Neural cell (in vitro differentiated cells): ENCODE measurements at regions not wholly inside any gene's neighbourhood (a gene's known extent, or its start where the extent isn't known, plus 50 kb on each side); places are given as distances from the start of the nearest gene placed in this dataset.

Source experiments
- EP300 ChIP-seq: fragments of 450-650 bp; conservative IDR thresholded peaks from 2 replicates; pipeline ENCODE4 v1.6.1; 2014; ENCODE audit warnings: antibody characterized with exemption, mild to moderate bottlenecking, moderate library complexity; ENCODE audit not compliant: poor library complexity, severe bottlenecking
- EZH2 ChIP-seq: fragments of 200-600, 300-800 bp; shearing (Covaris generic), sonication (generic); IDR thresholded peaks from 2 replicates; pipeline ENCODE4 v1.6.1; 2014; ENCODE audit warnings: antibody characterized with exemption, low read length, borderline replicate concordance, mild to moderate bottlenecking; ENCODE audit not compliant: insufficient read depth, poor library complexity, severe bottlenecking
- POLR2AphosphoS5 ChIP-seq: IDR thresholded peaks from 2 replicates; pipeline ENCODE4 v1.6.1; 2012
- SMC3 ChIP-seq: fragments of 450-650 bp; conservative IDR thresholded peaks from 2 replicates; pipeline ENCODE4 v1.6.1; 2014; ENCODE audit warnings: antibody characterized with exemption, mild to moderate bottlenecking, moderate library complexity; ENCODE audit not compliant: poor library complexity
- TAF1 ChIP-seq: IDR thresholded peaks from 2 replicates; pipeline ENCODE4 v1.6.1; 2012; ENCODE audit warnings: low read depth
- TF ChIP-seq, protein P1 (sequence below): fragments of 450-650 bp; IDR thresholded peaks from 2 replicates; pipeline ENCODE4 v1.5.1; 2014; ENCODE audit warnings: antibody characterized with exemption, mild to moderate bottlenecking, moderate library complexity; ENCODE audit not compliant: poor library complexity, severe bottlenecking
- TF ChIP-seq, protein P2 (sequence below): IDR thresholded peaks from 2 replicates; pipeline ENCODE4 v1.6.1; 2012; ENCODE audit warnings: borderline replicate concordance

DNA sequence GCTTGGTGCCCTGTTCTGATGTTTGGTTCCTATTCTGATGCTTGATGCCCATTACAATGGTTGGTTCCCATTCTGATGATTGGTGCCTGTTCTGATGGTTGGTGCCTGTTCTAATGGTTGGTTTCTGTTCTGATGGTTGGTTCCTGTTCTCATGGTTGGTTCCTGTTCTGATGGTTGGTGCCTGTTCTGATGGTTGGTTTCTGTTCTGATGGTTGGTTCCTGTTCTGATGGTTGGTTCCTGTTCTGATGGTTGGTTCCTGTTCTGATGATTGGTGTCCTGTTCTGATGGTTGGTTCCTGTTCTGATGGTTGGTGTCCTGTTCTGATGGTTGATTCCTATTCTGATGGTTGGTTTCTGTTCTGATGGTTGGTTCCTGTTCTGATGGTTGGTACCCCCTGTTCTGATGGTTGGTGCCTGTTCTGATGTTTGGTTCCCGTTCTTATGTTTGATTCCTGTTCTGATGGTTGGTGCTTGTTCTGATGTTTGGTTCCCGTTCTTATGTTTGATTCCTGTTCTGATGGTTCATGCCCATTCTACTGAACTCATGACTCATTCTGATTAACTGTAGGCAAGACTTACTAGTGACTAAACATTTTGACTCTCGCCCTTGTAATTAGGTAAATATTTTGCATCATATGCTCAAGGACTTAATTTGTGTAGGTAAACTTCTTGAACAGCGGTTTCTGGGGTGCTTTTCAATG is 146.2 kb downstream of the DLL1 start:
- TF ChIP-seq, protein P1, sequence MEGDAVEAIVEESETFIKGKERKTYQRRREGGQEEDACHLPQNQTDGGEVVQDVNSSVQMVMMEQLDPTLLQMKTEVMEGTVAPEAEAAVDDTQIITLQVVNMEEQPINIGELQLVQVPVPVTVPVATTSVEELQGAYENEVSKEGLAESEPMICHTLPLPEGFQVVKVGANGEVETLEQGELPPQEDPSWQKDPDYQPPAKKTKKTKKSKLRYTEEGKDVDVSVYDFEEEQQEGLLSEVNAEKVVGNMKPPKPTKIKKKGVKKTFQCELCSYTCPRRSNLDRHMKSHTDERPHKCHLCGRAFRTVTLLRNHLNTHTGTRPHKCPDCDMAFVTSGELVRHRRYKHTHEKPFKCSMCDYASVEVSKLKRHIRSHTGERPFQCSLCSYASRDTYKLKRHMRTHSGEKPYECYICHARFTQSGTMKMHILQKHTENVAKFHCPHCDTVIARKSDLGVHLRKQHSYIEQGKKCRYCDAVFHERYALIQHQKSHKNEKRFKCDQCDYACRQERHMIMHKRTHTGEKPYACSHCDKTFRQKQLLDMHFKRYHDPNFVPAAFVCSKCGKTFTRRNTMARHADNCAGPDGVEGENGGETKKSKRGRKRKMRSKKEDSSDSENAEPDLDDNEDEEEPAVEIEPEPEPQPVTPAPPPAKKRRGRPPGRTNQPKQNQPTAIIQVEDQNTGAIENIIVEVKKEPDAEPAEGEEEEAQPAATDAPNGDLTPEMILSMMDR, result no peak
- TF ChIP-seq EP300 (no peak), SMC3 (no peak), EZH2 (no peak), POLR2AphosphoS5 (no peak), TAF1 (no peak)
- TF ChIP-seq, protein P2, sequence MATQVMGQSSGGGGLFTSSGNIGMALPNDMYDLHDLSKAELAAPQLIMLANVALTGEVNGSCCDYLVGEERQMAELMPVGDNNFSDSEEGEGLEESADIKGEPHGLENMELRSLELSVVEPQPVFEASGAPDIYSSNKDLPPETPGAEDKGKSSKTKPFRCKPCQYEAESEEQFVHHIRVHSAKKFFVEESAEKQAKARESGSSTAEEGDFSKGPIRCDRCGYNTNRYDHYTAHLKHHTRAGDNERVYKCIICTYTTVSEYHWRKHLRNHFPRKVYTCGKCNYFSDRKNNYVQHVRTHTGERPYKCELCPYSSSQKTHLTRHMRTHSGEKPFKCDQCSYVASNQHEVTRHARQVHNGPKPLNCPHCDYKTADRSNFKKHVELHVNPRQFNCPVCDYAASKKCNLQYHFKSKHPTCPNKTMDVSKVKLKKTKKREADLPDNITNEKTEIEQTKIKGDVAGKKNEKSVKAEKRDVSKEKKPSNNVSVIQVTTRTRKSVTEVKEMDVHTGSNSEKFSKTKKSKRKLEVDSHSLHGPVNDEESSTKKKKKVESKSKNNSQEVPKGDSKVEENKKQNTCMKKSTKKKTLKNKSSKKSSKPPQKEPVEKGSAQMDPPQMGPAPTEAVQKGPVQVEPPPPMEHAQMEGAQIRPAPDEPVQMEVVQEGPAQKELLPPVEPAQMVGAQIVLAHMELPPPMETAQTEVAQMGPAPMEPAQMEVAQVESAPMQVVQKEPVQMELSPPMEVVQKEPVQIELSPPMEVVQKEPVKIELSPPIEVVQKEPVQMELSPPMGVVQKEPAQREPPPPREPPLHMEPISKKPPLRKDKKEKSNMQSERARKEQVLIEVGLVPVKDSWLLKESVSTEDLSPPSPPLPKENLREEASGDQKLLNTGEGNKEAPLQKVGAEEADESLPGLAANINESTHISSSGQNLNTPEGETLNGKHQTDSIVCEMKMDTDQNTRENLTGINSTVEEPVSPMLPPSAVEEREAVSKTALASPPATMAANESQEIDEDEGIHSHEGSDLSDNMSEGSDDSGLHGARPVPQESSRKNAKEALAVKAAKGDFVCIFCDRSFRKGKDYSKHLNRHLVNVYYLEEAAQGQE, result no peak
